Mucosa of descending colon (tissue), 3 donors: ENCODE measurements at regions not wholly inside any gene's neighbourhood (a gene's known extent, or its start where the extent isn't known, plus 50 kb on each side); places are given as distances from the start of the nearest gene placed in this dataset.

Experiments used
- ATAC-seq: fragments of 200-7000 bp; cut with Tn5 transposase; one replicate; pipeline ENCODE4 v1.9.1; 2020; ENCODE audit warnings: mild to moderate bottlenecking, moderate library complexity
- DNase-seq, 3 donors: peaks; one replicate each; pipeline ENCODE4 v3.0.0-alpha.2; 2020
- H3K36me3 ChIP-seq: fragments of 200-600 bp; one replicate; pipeline ENCODE4 v1.8.0; 2021; ENCODE audit warnings: low read depth, mild to moderate bottlenecking
- H3K4me1 ChIP-seq: fragments of 200-600 bp; one replicate; pipeline ENCODE4 v1.8.0; 2021; ENCODE audit warnings: low read depth, mild to moderate bottlenecking
- H3K4me3 ChIP-seq: fragments of 200-600 bp; one replicate; pipeline ENCODE4 v1.8.0; 2021; ENCODE audit warnings: mild to moderate bottlenecking
- H3K9me3 ChIP-seq: fragments of 200-600 bp; one replicate; pipeline ENCODE4 v1.8.0; 2021; ENCODE audit warnings: mild to moderate bottlenecking
- intact Hi-C, 2 donors: fragments of 100-400 bp; cut with DNase I in 1 of 2; cut with micrococcal nuclease in 1 of 2; formaldehyde crosslinking; loops; one replicate each; pipeline versions ENCODE4 v1.11.0 to v1.11.1; 2022; cut with DNase I, micrococcal nuclease
- TF ChIP-seq, protein P1 (sequence below): fragments of 200-600 bp; IDR thresholded peaks from one replicate; pipeline ENCODE4 v1.8.0; 2022; ENCODE audit warnings: antibody characterized with exemption, mild to moderate bottlenecking
- donor health status: DM: no; HTN: no; CAD: no; lungs with moderate emphysema.
- donor health status: DM: no; HTN: no; CAD: no.
- donor health status: DM: no; HTN: yes; CAD: no.

DNA sequence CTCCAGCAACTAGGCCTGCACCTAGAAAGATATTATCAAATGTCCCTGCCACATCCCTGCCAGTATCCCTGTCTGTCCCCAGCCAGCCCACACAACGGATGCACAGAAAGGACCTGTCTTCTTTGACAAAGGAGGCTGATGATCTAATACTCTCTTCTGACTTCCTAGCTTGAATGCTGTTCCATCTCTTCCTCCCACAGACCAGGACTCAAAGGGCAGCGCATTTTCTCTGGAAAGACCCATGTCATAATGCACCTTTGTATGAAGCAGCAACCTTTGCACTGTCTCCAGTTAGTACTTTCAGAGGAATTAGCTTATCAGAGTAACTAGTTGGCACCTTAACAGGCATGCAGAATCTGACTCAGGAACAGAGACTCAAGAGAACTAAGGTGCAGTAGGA, 53.3 kb upstream of the TAF8 start:
- DNase-seq = no peak
- H3K4me1 ChIP-seq = peaks cover 3% of the 10 kb centered on the region
- intact Hi-C loops = no loop called here

DNA sequence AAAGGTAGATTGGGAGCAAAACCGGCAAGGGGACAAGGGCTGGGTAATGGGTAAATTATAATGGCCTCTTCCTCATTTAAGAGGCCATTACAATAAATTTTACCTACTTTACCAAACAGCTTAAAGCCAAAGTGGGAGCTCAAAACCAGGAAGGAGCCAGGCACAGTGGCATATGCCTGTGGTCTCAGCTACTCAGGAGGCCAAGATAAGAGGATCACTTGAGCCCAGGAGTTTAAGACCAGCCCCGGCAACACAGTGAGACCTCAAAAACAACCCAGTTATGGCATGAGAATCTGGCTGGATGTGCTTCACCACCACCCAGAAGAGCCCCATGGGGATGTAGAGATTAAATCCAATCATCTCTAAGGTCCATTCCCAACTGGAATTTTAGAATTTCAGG, 52.9 kb upstream of the TAF8 start:
- peaks cover 3% of the 10 kb centered on the region for H3K4me1 ChIP-seq
- intact Hi-C loops = no loop called here

More for the DNA sequence above, 53.3 kb upstream of the TAF8 start:
- TF ChIP-seq, protein P1, sequence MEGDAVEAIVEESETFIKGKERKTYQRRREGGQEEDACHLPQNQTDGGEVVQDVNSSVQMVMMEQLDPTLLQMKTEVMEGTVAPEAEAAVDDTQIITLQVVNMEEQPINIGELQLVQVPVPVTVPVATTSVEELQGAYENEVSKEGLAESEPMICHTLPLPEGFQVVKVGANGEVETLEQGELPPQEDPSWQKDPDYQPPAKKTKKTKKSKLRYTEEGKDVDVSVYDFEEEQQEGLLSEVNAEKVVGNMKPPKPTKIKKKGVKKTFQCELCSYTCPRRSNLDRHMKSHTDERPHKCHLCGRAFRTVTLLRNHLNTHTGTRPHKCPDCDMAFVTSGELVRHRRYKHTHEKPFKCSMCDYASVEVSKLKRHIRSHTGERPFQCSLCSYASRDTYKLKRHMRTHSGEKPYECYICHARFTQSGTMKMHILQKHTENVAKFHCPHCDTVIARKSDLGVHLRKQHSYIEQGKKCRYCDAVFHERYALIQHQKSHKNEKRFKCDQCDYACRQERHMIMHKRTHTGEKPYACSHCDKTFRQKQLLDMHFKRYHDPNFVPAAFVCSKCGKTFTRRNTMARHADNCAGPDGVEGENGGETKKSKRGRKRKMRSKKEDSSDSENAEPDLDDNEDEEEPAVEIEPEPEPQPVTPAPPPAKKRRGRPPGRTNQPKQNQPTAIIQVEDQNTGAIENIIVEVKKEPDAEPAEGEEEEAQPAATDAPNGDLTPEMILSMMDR = no peak
- Histone ChIP-seq H3K4me3 (no peak overlapping the region), H3K36me3 (no peaks in the 10 kb centered on the region), H3K9me3 (no peaks in the 10 kb centered on the region)
- peak; percentile 59 for ATAC-seq

More for the DNA sequence above, 52.9 kb upstream of the TAF8 start:
- Histone ChIP-seq H3K4me3 (no peak overlapping the region), H3K36me3 (no peaks in the 10 kb centered on the region), H3K9me3 (no peaks in the 10 kb centered on the region)
- no peak for ATAC-seq
- TF ChIP-seq, protein P1 = no peak
- DNase-seq = no peak
